GM06990 (cell line): ENCODE measurements at regions not wholly inside any gene's neighbourhood (a gene's known extent, or its start where the extent isn't known, plus 50 kb on each side); places are given as distances from the start of the nearest gene placed in this dataset.

Source experiments
- DNase-seq: peaks from one replicate; pipeline ENCODE4 v3.0.0-alpha.2; 2011; ENCODE audit not compliant: insufficient read length; ENCODE audit errors: extremely low read depth
- H3K27me3 ChIP-seq: replicated peaks from 2 replicates; pipeline ENCODE4 v1.6.0; 2011; ENCODE audit warnings: low read length; ENCODE audit not compliant: control insufficient read depth, insufficient read depth
- H3K36me3 ChIP-seq: 2 replicates; pipeline ENCODE4 v1.5.1; 2011; ENCODE audit warnings: low read length; ENCODE audit not compliant: control insufficient read depth, insufficient read depth
- H3K4me3 ChIP-seq: replicated peaks from 2 replicates; pipeline ENCODE4 v1.5.1; 2011; ENCODE audit warnings: low read depth, mild to moderate bottlenecking, control low read depth, low read length
- CTCF ChIP-seq: IDR thresholded peaks from 2 replicates; pipeline ENCODE4 v1.5.1; 2011; ENCODE audit warnings: low read length, control low read depth, mild to moderate bottlenecking, inconsistent platforms; ENCODE audit not compliant: insufficient read depth, poor library complexity, severe bottlenecking

DNA sequence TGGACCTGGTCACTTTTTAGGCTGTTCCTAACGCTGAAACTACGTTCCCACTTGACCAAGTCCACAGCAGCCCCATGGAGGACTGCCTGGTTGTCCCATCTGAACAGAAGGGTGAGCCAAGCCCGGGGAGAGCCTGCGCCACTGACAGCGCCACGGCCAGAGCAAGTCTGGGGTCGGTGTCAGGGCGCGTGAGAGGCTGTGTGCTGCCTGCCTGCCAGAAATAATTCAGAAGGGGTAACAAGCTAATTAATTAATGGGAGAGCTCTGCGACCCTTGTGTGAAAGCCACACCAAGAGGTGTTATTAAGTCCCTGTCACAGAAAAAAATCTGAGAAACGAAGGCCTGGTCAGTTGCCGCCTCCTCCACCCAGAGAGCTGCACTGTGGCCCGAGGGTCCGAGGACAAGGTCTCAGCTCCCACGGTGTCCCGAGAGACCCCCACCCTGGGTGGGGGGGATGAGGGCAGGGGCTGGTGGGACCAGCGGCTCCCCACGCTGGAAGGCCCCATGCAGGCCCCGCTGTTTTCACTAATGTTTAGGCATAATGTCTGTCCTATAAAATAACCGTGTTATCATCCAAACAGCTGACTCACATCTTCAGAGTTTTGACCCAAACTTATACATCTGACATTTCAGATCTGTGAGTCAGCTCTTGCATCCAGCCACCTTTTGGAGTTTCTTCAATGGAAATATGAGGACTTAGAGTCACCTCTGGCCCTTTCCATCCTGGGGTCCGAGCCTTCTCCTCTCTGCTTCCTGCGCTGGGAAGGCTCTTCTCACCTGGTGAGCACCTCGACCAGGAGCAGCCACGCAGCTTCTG is 58.5 kb downstream of the DLL1 start:
- DNase-seq = no peak
- no peaks in the 10 kb centered on the region for H3K36me3 ChIP-seq
- H3K4me3 ChIP-seq = no peak overlapping the region
- no peaks in the 10 kb centered on the region for H3K27me3 ChIP-seq
- TF ChIP-seq CTCF = no peak

DNA sequence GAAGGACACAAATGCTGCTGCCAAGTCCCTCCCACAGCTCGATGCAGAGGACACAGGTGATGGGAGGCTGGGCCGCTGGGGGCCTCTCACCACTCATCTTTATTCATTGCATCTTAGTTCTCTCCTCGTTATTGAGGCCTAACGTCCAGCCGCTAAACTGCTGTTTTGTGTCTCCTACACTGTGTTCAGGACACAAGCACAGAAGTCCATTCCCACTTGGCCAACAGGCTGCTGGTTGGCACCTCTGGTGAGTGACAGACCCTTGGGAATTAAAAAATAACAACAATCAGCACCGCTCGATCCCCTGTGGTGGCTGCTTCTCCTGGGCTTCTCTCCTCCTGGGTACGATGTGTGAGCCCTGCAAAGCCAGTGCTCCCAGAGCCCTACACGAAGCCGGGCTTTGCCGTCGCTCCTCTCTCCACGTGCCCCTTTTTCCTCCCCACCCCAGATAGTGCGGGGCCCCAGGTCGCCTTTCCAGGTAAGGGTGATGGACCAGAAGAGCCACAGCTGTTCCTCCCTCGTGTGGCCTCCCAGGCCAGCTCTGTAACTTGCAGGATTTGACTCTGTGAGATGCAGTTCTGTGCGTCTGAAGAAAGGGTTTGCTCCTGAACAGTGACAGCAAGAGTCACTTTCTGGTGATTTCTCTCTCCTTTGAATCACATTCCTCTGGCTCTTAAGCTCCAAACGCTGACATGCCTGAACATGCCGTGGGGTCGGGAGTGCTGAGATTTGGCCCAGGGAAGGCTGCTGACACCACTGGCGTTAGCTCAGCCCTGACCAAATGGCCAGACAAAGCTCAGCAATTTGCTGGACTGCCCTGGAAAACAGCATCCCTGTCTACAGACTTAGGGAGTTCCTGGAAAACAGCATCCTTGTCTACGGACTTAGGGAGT is 59.3 kb downstream of the DLL1 start:
- Histone ChIP-seq H3K36me3 (no peaks in the 10 kb centered on the region), H3K4me3 (no peak overlapping the region), H3K27me3 (no peaks in the 10 kb centered on the region)
- no peak for TF ChIP-seq CTCF
- DNase-seq = no peak

GRCh38 chr6:170230520-170231292 is 60.2 kb downstream of the DLL1 start:
- no peaks in the 10 kb centered on the region for H3K27me3 ChIP-seq
- TF ChIP-seq CTCF = no peak
- H3K36me3 ChIP-seq = no peaks in the 10 kb centered on the region
- DNase-seq = no peak
- H3K4me3 ChIP-seq = no peak overlapping the region

DNA sequence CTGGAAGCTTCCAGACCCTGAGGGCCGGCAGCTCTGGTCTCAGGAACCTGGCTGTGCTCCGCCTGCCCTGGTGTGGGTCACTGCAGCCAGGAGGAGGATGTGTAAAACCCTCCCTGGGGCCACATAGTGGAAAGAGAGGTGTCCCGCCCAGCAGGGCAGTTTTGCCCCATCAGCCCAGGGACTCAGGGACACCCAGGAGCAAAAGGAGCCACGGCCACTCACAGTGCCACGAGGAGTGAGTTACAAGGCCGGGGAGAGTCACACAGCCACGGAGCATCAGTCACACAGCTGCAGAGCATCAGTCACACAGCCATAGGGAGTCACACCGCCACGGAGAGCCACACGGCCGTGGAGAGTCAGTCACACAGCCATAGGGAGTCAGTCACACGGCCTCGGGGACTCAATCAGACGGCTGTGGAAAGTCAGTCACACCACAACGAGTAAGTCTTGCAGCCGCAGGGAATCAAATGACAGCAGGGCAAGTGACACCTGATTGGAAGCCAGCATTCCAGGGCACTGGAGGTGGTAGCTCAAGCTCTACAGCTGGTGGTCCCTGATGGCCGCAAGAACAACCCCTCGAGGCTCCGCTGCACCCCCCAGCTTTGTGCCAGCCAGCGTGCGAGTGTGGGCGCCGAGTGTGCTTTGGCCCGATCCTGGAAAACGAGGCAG is 60.9 kb downstream of the DLL1 start:
- H3K27me3 ChIP-seq = no peaks in the 10 kb centered on the region
- DNase-seq = no peak
- no peak overlapping the region for H3K4me3 ChIP-seq
- no peak for TF ChIP-seq CTCF
- H3K36me3 ChIP-seq = no peaks in the 10 kb centered on the region

DNA sequence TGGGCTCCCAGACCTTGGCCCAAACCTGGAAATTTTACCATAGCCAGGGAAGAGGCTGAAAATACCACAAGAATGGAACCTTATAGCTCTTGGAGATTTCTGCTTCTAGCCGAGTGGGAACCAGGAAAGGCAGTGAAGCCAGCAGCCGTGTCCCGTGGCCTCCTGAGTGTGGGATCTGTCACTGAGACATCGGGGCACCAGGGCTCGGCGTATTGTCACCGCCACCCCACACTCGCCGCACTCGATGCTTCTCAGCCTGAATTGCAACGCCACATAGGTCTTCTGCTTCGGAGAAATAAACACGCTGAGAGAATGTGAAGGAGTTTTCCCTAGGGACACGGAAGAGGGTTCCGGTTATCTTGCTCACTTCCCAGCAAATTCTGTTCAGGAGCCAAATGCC is 61.5 kb downstream of the DLL1 start:
- Histone ChIP-seq H3K27me3 (no peaks in the 10 kb centered on the region), H3K4me3 (no peak overlapping the region), H3K36me3 (no peaks in the 10 kb centered on the region)
- no peak for DNase-seq
- TF ChIP-seq CTCF = no peak
